K562 (cell line): ENCODE measurements at regions not wholly inside any gene's neighbourhood (a gene's known extent, or its start where the extent isn't known, plus 50 kb on each side); places are given as distances from the start of the nearest gene placed in this dataset.
"Not testable (repeated sequence)": the region's sequence is repeated elsewhere in the genome, so short reads cannot be mapped to it uniquely, and the experiment has no call there.

Experiments
- ATAC-seq: fragments of 200-7000 bp; cut with Tn5 transposase; 3 replicates; pipeline ENCODE4 v1.9.1; 2020; ENCODE audit warnings: moderate library complexity
- BruUV-seq: library from RNA; stranded (reverse); fragments of 400-500 nt; replicated peaks from 2 replicates; lab custom pipeline; 2021; lab: Mats Ljungman, UMichigan
- CTCF ChIA-PET: fragments of 300-600 bp; formaldehyde crosslinking; extraction: SDS; loops from one replicate; lab custom pipeline; 2021; ENCODE audit warnings: low intra/inter-chr PET ratio; lab: Yijun Ruan, JAX
- POLR2A ChIA-PET: fragments of 300-600, 350-650 bp; sonication (Branson Sonifier 250); formaldehyde crosslinking; extraction: SDS; loops from one replicate; lab custom pipeline; 2021; ENCODE audit warnings: antibody characterized with exemption, inconsistent platforms; lab: Yijun Ruan, JAX
- DNase-seq, 4 experiments: peaks; one replicate each; pipeline versions ENCODE4 v3.0.0 to v3.0.0-alpha.2; 2011 to 2018; ENCODE audit warnings: low spot score in 3 of 4, mixed read lengths in 3 of 4; ENCODE audit errors: extremely low read depth in 1 of 4
- FAIRE-seq: peaks from 2 replicates; lab custom pipeline; 2011; peaks lifted over from hg19 to GRCh38; lab: Jason Lieb, UNC
- H2AFZ ChIP-seq: 2 replicates; pipeline ENCODE4 v1.6.0; 2011; ENCODE audit warnings: low read depth, low read length, control low read depth, inconsistent platforms
- H3K27ac ChIP-seq: fragments of 200-600 bp; 3 replicates; pipeline ENCODE4 v1.8.0; 2011; ENCODE audit warnings: low read depth, mild to moderate bottlenecking, control low read depth, inconsistent platforms, low read length, moderate library complexity, mixed read lengths; ENCODE audit errors: extremely low read depth
- H3K27me3 ChIP-seq, 2 experiments: fragments of 300-600 bp in 1 of 2; 2 replicates in 1 of 2; 3 replicates in 1 of 2; pipeline versions ENCODE4 v1.6.0 to v1.8.0; 2011; ENCODE audit warnings: inconsistent platforms in 2 of 2, low read length in 2 of 2, mild to moderate bottlenecking in 1 of 2, mixed read lengths in 1 of 2, moderate library complexity in 1 of 2; ENCODE audit not compliant: control insufficient read depth in 2 of 2, insufficient read depth in 2 of 2
- H3K36me3 ChIP-seq: fragments of 300-600 bp; 3 replicates; pipeline ENCODE4 v1.8.0; 2011; ENCODE audit warnings: mild to moderate bottlenecking, low read length, inconsistent platforms; ENCODE audit not compliant: control insufficient read depth, insufficient read depth
- H3K4me1 ChIP-seq, 2 experiments: fragments of 200-600 bp in 1 of 2; replicated peaks in 1 of 2; 2 replicates in 1 of 2; 3 replicates in 1 of 2; pipeline versions ENCODE4 v1.5.1 to v1.8.0; 2011; ENCODE audit warnings: inconsistent platforms in 2 of 2, low read length in 2 of 2, mild to moderate bottlenecking in 1 of 2, mixed read lengths in 1 of 2, moderate library complexity in 1 of 2; ENCODE audit not compliant: control insufficient read depth in 2 of 2, insufficient read depth in 2 of 2
- H3K4me2 ChIP-seq: 2 replicates; pipeline ENCODE4 v1.6.1; 2011; ENCODE audit warnings: low read length, control low read depth, inconsistent platforms, mixed read lengths; ENCODE audit not compliant: insufficient read depth
- H3K4me3 ChIP-seq: fragments of 200-600 bp; sonication (generic), shearing (Covaris generic); 2 replicates; pipeline ENCODE4 v1.5.1; 2016; ENCODE audit warnings: control low read depth, inconsistent platforms
- H3K79me2 ChIP-seq: fragments of 200-600 bp; 3 replicates; pipeline ENCODE4 v1.8.0; 2011; ENCODE audit warnings: low read length, inconsistent platforms; ENCODE audit not compliant: control insufficient read depth, insufficient read depth
- H3K9ac ChIP-seq, 2 experiments: 2 replicates each; pipeline versions ENCODE4 v1.6.0 to v1.6.1; 2011; ENCODE audit warnings: low read depth in 2 of 2, low read length in 2 of 2, control low read depth in 1 of 2, inconsistent platforms in 1 of 2, mild to moderate bottlenecking in 1 of 2, mixed read lengths in 1 of 2; ENCODE audit not compliant: insufficient read depth in 1 of 2
- H3K9me1 ChIP-seq: one replicate; pipeline ENCODE4 v1.6.0; 2011; ENCODE audit warnings: inconsistent platforms, mild to moderate bottlenecking, low read length, moderate library complexity; ENCODE audit not compliant: control insufficient read depth, insufficient read depth
- H3K9me3 ChIP-seq: replicated peaks from 2 replicates; pipeline ENCODE4 v1.5.1; 2011; ENCODE audit warnings: low read depth, low read length, inconsistent platforms; ENCODE audit not compliant: control insufficient read depth, insufficient read depth
- H4K20me1 ChIP-seq: replicated peaks from 2 replicates; pipeline ENCODE4 v1.6.1; 2011; ENCODE audit warnings: low read length, inconsistent platforms, mixed read lengths; ENCODE audit not compliant: control insufficient read depth, insufficient read depth
- ARID1B ChIP-seq: fragments of 450-650 bp; IDR thresholded peaks from 2 replicates; pipeline ENCODE4 v1.6.1; 2016; ENCODE audit warnings: antibody characterized with exemption, mild to moderate bottlenecking, inconsistent platforms
- BACH1 ChIP-seq: fragments of 200-800 bp; sonication (Bioruptor generic); IDR thresholded peaks from 2 replicates; pipeline ENCODE4 v1.6.1; 2016; ENCODE audit warnings: missing genetic modification characterization, missing compliant biosample characterization
- C11orf30 ChIP-seq: fragments of 450-650 bp; IDR thresholded peaks from 2 replicates; pipeline ENCODE4 v1.6.1; 2016; ENCODE audit warnings: low read depth, mild to moderate bottlenecking
- CXXC5 ChIP-seq: fragments of 250-450 bp; sonication (Bioruptor Pico); IDR thresholded peaks from 2 replicates; pipeline ENCODE4 v1.8.0; 2022; ENCODE audit warnings: inconsistent platforms, mild to moderate bottlenecking, moderate library complexity
- MAFF ChIP-seq: IDR thresholded peaks from 2 replicates; pipeline ENCODE4 v1.6.1; 2012; ENCODE audit warnings: low read length, improper control_type of control experiment
- MAFG ChIP-seq: fragments of 450-650 bp; conservative IDR thresholded peaks from 2 replicates; pipeline ENCODE4 v1.6.1; 2016; ENCODE audit warnings: missing genetic modification characterization, missing compliant biosample characterization
- NFE2L1 ChIP-seq: fragments of 450-650 bp; IDR thresholded peaks from 2 replicates; pipeline ENCODE4 v1.6.1; 2016; ENCODE audit warnings: missing genetic modification characterization, low read depth, mild to moderate bottlenecking, missing compliant biosample characterization, moderate library complexity, borderline replicate concordance
- PBX2 ChIP-seq, 2 experiments: IDR thresholded peaks in 1 of 2; conservative IDR thresholded peaks in 1 of 2; 2 replicates each; pipeline ENCODE4 v1.6.1; 2016; ENCODE audit warnings: low read depth in 2 of 2, mild to moderate bottlenecking in 1 of 2, missing compliant biosample characterization in 1 of 2, missing genetic modification characterization in 1 of 2, moderate library complexity in 1 of 2
- PKNOX1 ChIP-seq: fragments of 450-650 bp; IDR thresholded peaks from 2 replicates; pipeline ENCODE4 v1.6.1; 2016
- POLR2G ChIP-seq: fragments of 200-400 bp; formaldehyde crosslinking; IDR thresholded peaks from 2 replicates; pipeline ENCODE4 v1.6.1; 2017; ENCODE audit warnings: low read depth, mild to moderate bottlenecking, antibody characterized with exemption, low read length, moderate library complexity
- RBM22 ChIP-seq: fragments of 200-400 bp; formaldehyde crosslinking; IDR thresholded peaks from 2 replicates; pipeline ENCODE4 v1.6.1; 2018; ENCODE audit warnings: low read length, low read depth; ENCODE audit not compliant: poor library complexity, severe bottlenecking
- SMARCA4 ChIP-seq: fragments of 450-650 bp; IDR thresholded peaks from 2 replicates; pipeline ENCODE4 v1.6.1; 2016
- ZNF316 ChIP-seq: fragments of 450-650 bp; IDR thresholded peaks from 2 replicates; pipeline ENCODE4 v1.6.1; 2016
- ZNF740 ChIP-seq, 3 experiments: fragments of 200-800 bp in 1 of 3; sonication (Bioruptor generic) in 1 of 3; sonication (generic) in 1 of 3; formaldehyde crosslinking in 1 of 3; IDR thresholded peaks; 2 replicates each; pipeline versions ENCODE4 v1.6.1 to v1.8.0; 2016 to 2022; ENCODE audit warnings: mild to moderate bottlenecking in 2 of 3, missing compliant biosample characterization in 2 of 3, missing genetic modification characterization in 2 of 3, missing genetic modification reagents in 1 of 3
- WGBS: fragments of 100-300 bp; shearing (Covaris generic); methylation state at CpG from one replicate; pipeline ENCODE4 v1.1.6; 2016; ENCODE audit warnings: low coverage, mixed read lengths; ENCODE audit not compliant: insufficient coverage; ENCODE audit errors: missing lambda C conversion rate; 5-methylcytosine and 5-hydroxymethylcytosine counted together
- in situ Hi-C: fragments of 300-500 bp; cut with MboI; formaldehyde crosslinking; loops from 4 replicates; pipeline ENCODE4 v1.15.0; 2018; ENCODE audit warnings: inconsistent platforms, mixed read lengths
- intact Hi-C: fragments of 100-400 bp; cut with micrococcal nuclease; formaldehyde crosslinking; loops from 2 replicates; pipeline ENCODE4 v1.14.2; 2022

GRCh38 chr16:29604631-29605549 is 58.2 kb upstream of the SPN start (continued):
- TF ChIP-seq PKNOX1 (peak; percentile 59), CXXC5 (CRISPR knock-in tag) (0 out of 2 replicates have a peak, but pooled peaks have one; percentile 17), POLR2G (peak; percentile 50), C11orf30 (peak; percentile 89), NFE2L1 (peak; percentile 76), ZNF316 (peak; percentile 88), MAFF (peak; percentile 75), BACH1 (peak; percentile 60; the same call in 1 of the 2 replicates), MAFG (peak; percentile 92), ARID1B (0 out of 2 replicates have a peak, but pooled peaks have one; percentile 26), ZNF740 (CRISPR knock-in tag; IDR thresholded peaks at IDR 0.05) (0 out of 2 replicates have a peak, but pooled peaks have one; percentile 20), RBM22 (peak; percentile 40), PBX2 (tag; conservative IDR thresholded peaks at IDR 0.05; ENCODE audit: low read depth) (peak; percentile 39; the same call in 1 of the 2 replicates), SMARCA4 (0 out of 2 replicates have a peak, but pooled peaks have one; percentile 13)
- TF ChIP-seq ZNF740 (tag; IDR thresholded peaks at IDR 0.05); PBX2 (CRISPR knock-in tag; IDR thresholded peaks at IDR 0.05; ENCODE audit: low read depth): not testable (repeated sequence)

GRCh38 chr16:29605593-29606205 is 57.3 kb upstream of the SPN start:
- H2AFZ ChIP-seq, intact Hi-C loops, ATAC-seq, DNase-seq, H3K4me3 ChIP-seq, BruUV-seq, FAIRE-seq, H3K9me3 ChIP-seq, in situ Hi-C loops, POLR2A ChIA-PET, CTCF ChIA-PET, H3K4me2 ChIP-seq, H3K27ac ChIP-seq, H3K27me3 ChIP-seq, H3K9me1 ChIP-seq: not testable (repeated sequence)
- Histone ChIP-seq H3K36me3 (peaks cover 48% of the 10 kb centered on the region; the same call in 1 of the 3 replicates), H3K79me2 (peaks cover 96% of the 10 kb centered on the region), H3K9ac (peak overlapping the region in 1 of 2 experiments; percentile 68; a peak in 2 of 4 replicates), H4K20me1 (peaks cover 17% of the 10 kb centered on the region; the same call in 1 of the 2 replicates), H3K4me1 (peaks cover 9 to 52% of the 10 kb centered on the region in 2 experiments; a peak in 4 of 5 replicates)
- WGBS: 80% methylated on average over 9 of the region's 16 CpGs
